K562 (cell line): ENCODE measurements at regions not wholly inside any gene's neighbourhood (a gene's known extent, or its start where the extent isn't known, plus 50 kb on each side); places are given as distances from the start of the nearest gene placed in this dataset.

ENCODE experiments used
- ATAC-seq: fragments of 200-7000 bp; cut with Tn5 transposase; 3 replicates; pipeline ENCODE4 v1.9.1; 2020; ENCODE audit warnings: moderate library complexity
- BruUV-seq: library from RNA; stranded (reverse); fragments of 400-500 nt; replicated peaks from 2 replicates; lab custom pipeline; 2021; lab: Mats Ljungman, UMichigan
- CTCF ChIA-PET: fragments of 300-600 bp; formaldehyde crosslinking; extraction: SDS; loops from one replicate; lab custom pipeline; 2021; ENCODE audit warnings: low intra/inter-chr PET ratio; lab: Yijun Ruan, JAX
- POLR2A ChIA-PET: fragments of 300-600, 350-650 bp; sonication (Branson Sonifier 250); formaldehyde crosslinking; extraction: SDS; loops from one replicate; lab custom pipeline; 2021; ENCODE audit warnings: antibody characterized with exemption, inconsistent platforms; lab: Yijun Ruan, JAX
- DNase-seq, 4 experiments: peaks; one replicate each; pipeline versions ENCODE4 v3.0.0 to v3.0.0-alpha.2; 2011 to 2018; ENCODE audit warnings: low spot score in 3 of 4, mixed read lengths in 3 of 4; ENCODE audit errors: extremely low read depth in 1 of 4
- FAIRE-seq: peaks from 2 replicates; lab custom pipeline; 2011; peaks lifted over from hg19 to GRCh38; lab: Jason Lieb, UNC
- H2AFZ ChIP-seq: 2 replicates; pipeline ENCODE4 v1.6.0; 2011; ENCODE audit warnings: low read depth, low read length, control low read depth, inconsistent platforms
- H3K27ac ChIP-seq: fragments of 200-600 bp; 3 replicates; pipeline ENCODE4 v1.8.0; 2011; ENCODE audit warnings: low read depth, mild to moderate bottlenecking, control low read depth, inconsistent platforms, low read length, moderate library complexity, mixed read lengths; ENCODE audit errors: extremely low read depth
- H3K27me3 ChIP-seq, 2 experiments: fragments of 300-600 bp in 1 of 2; 2 replicates in 1 of 2; 3 replicates in 1 of 2; pipeline versions ENCODE4 v1.6.0 to v1.8.0; 2011; ENCODE audit warnings: inconsistent platforms in 2 of 2, low read length in 2 of 2, mild to moderate bottlenecking in 1 of 2, mixed read lengths in 1 of 2, moderate library complexity in 1 of 2; ENCODE audit not compliant: control insufficient read depth in 2 of 2, insufficient read depth in 2 of 2
- H3K36me3 ChIP-seq: fragments of 300-600 bp; 3 replicates; pipeline ENCODE4 v1.8.0; 2011; ENCODE audit warnings: mild to moderate bottlenecking, low read length, inconsistent platforms; ENCODE audit not compliant: control insufficient read depth, insufficient read depth
- H3K4me1 ChIP-seq, 2 experiments: fragments of 200-600 bp in 1 of 2; replicated peaks in 1 of 2; 2 replicates in 1 of 2; 3 replicates in 1 of 2; pipeline versions ENCODE4 v1.5.1 to v1.8.0; 2011; ENCODE audit warnings: inconsistent platforms in 2 of 2, low read length in 2 of 2, mild to moderate bottlenecking in 1 of 2, mixed read lengths in 1 of 2, moderate library complexity in 1 of 2; ENCODE audit not compliant: control insufficient read depth in 2 of 2, insufficient read depth in 2 of 2
- H3K4me2 ChIP-seq: 2 replicates; pipeline ENCODE4 v1.6.1; 2011; ENCODE audit warnings: low read length, control low read depth, inconsistent platforms, mixed read lengths; ENCODE audit not compliant: insufficient read depth
- H3K4me3 ChIP-seq: fragments of 200-600 bp; sonication (generic), shearing (Covaris generic); 2 replicates; pipeline ENCODE4 v1.5.1; 2016; ENCODE audit warnings: control low read depth, inconsistent platforms
- H3K79me2 ChIP-seq: fragments of 200-600 bp; 3 replicates; pipeline ENCODE4 v1.8.0; 2011; ENCODE audit warnings: low read length, inconsistent platforms; ENCODE audit not compliant: control insufficient read depth, insufficient read depth
- H3K9ac ChIP-seq, 2 experiments: 2 replicates each; pipeline versions ENCODE4 v1.6.0 to v1.6.1; 2011; ENCODE audit warnings: low read depth in 2 of 2, low read length in 2 of 2, control low read depth in 1 of 2, inconsistent platforms in 1 of 2, mild to moderate bottlenecking in 1 of 2, mixed read lengths in 1 of 2; ENCODE audit not compliant: insufficient read depth in 1 of 2
- H3K9me1 ChIP-seq: one replicate; pipeline ENCODE4 v1.6.0; 2011; ENCODE audit warnings: inconsistent platforms, mild to moderate bottlenecking, low read length, moderate library complexity; ENCODE audit not compliant: control insufficient read depth, insufficient read depth
- H3K9me3 ChIP-seq: replicated peaks from 2 replicates; pipeline ENCODE4 v1.5.1; 2011; ENCODE audit warnings: low read depth, low read length, inconsistent platforms; ENCODE audit not compliant: control insufficient read depth, insufficient read depth
- H4K20me1 ChIP-seq: replicated peaks from 2 replicates; pipeline ENCODE4 v1.6.1; 2011; ENCODE audit warnings: low read length, inconsistent platforms, mixed read lengths; ENCODE audit not compliant: control insufficient read depth, insufficient read depth
- BCL6 ChIP-seq: fragments of 250-450 bp; sonication (Bioruptor Pico); IDR thresholded peaks from 2 replicates; pipeline ENCODE4 v1.4.0; 2020
- CHCHD3 ChIP-seq: fragments of 250-450 bp; sonication (Bioruptor Pico); IDR thresholded peaks from 2 replicates; pipeline ENCODE4 v2.1.2; 2022; ENCODE audit warnings: mild to moderate bottlenecking
- E2F3 ChIP-seq: fragments of 250-450 bp; sonication (Bioruptor Pico); IDR thresholded peaks from 2 replicates; pipeline ENCODE4 v1.4.0; 2020; ENCODE audit warnings: mild to moderate bottlenecking
- HDGF ChIP-seq: fragments of 450-650 bp; IDR thresholded peaks from 2 replicates; pipeline ENCODE4 v1.6.1; 2016
- HSF4 ChIP-seq: fragments of 250-450 bp; sonication (Bioruptor Pico); IDR thresholded peaks from 2 replicates; pipeline ENCODE4 v2.1.2; 2022; ENCODE audit warnings: mild to moderate bottlenecking, moderate library complexity, borderline replicate concordance
- JUNB ChIP-seq: fragments of 450-650 bp; formaldehyde crosslinking; conservative IDR thresholded peaks from 2 replicates; pipeline ENCODE4 v1.4.0; 2020; ENCODE audit warnings: mild to moderate bottlenecking
- KLF10 ChIP-seq: fragments of 250-450 bp; sonication (Bioruptor Pico); IDR thresholded peaks from 2 replicates; pipeline ENCODE4 v1.6.1; 2021; ENCODE audit warnings: matching md5 sums
- NR0B1 ChIP-seq: fragments of 450-650 bp; IDR thresholded peaks from one replicate; pipeline ENCODE4 v1.6.1; 2018; ENCODE audit warnings: mild to moderate bottlenecking, moderate library complexity; ENCODE audit not compliant: partially characterized antibody
- NR3C1 ChIP-seq: sonication (generic); formaldehyde crosslinking; IDR thresholded peaks from 2 replicates; pipeline ENCODE4 v1.8.1; 2022; ENCODE audit warnings: missing genetic modification reagents
- POLR2AphosphoS5 ChIP-seq: IDR thresholded peaks from 2 replicates; pipeline ENCODE4 v1.6.1; 2011; ENCODE audit warnings: mild to moderate bottlenecking, low read depth, low read length, moderate library complexity; ENCODE audit not compliant: control insufficient read depth, insufficient read depth
- PRPF4 ChIP-seq: fragments of 200-400 bp; formaldehyde crosslinking; IDR thresholded peaks from one replicate; pipeline ENCODE4 v1.6.1; 2017; ENCODE audit warnings: low read length, low read depth, mild to moderate bottlenecking; ENCODE audit not compliant: insufficient read depth, poor library complexity, severe bottlenecking
- SREBF2 ChIP-seq: sonication (generic); formaldehyde crosslinking; IDR thresholded peaks from 2 replicates; pipeline ENCODE4 v1.4.0; 2020; ENCODE audit warnings: mild to moderate bottlenecking, missing genetic modification reagents
- SRSF3 ChIP-seq: fragments of 200-400 bp; formaldehyde crosslinking; IDR thresholded peaks from 2 replicates; pipeline ENCODE4 v1.6.1; 2016; ENCODE audit warnings: mild to moderate bottlenecking, low read length, moderate library complexity; ENCODE audit not compliant: insufficient read depth
- SRSF7 ChIP-seq: fragments of 200-400 bp; formaldehyde crosslinking; optimal IDR thresholded peaks from 2 replicates; pipeline ENCODE3; 2017; ENCODE audit warnings: mild to moderate bottlenecking, low read depth, low read length
- ZC3H4 ChIP-seq: sonication (generic); formaldehyde crosslinking; IDR thresholded peaks from 2 replicates; pipeline ENCODE4 v1.9.0; 2021; ENCODE audit warnings: missing genetic modification reagents, borderline replicate concordance
- ZNF436 ChIP-seq: fragments of 250-450, 450-650 bp; sonication (Bioruptor Pico); formaldehyde crosslinking; IDR thresholded peaks from 2 replicates; pipeline ENCODE4 v1.7.0; 2020; ENCODE audit warnings: mild to moderate bottlenecking
- ZNF639 ChIP-seq, 2 experiments: fragments of 200-800 bp in 1 of 2; sonication (Bioruptor generic) in 1 of 2; sonication (generic) in 1 of 2; formaldehyde crosslinking in 1 of 2; IDR thresholded peaks in 1 of 2; conservative IDR thresholded peaks in 1 of 2; 2 replicates each; pipeline versions ENCODE4 v1.5.0 to v1.6.1; 2016 to 2020; ENCODE audit warnings: missing compliant biosample characterization in 1 of 2, missing genetic modification characterization in 1 of 2, missing genetic modification reagents in 1 of 2
- ZNF655 ChIP-seq: fragments of 250-450 bp; sonication (Bioruptor Pico); IDR thresholded peaks from 2 replicates; pipeline ENCODE4 v1.5.0; 2021
- WGBS: fragments of 100-300 bp; shearing (Covaris generic); methylation state at CpG from one replicate; pipeline ENCODE4 v1.1.6; 2016; ENCODE audit warnings: low coverage, mixed read lengths; ENCODE audit not compliant: insufficient coverage; ENCODE audit errors: missing lambda C conversion rate; 5-methylcytosine and 5-hydroxymethylcytosine counted together
- in situ Hi-C: fragments of 300-500 bp; cut with MboI; formaldehyde crosslinking; loops from 4 replicates; pipeline ENCODE4 v1.15.0; 2018; ENCODE audit warnings: inconsistent platforms, mixed read lengths
- intact Hi-C: fragments of 100-400 bp; cut with micrococcal nuclease; formaldehyde crosslinking; loops from 2 replicates; pipeline ENCODE4 v1.14.2; 2022

DNA sequence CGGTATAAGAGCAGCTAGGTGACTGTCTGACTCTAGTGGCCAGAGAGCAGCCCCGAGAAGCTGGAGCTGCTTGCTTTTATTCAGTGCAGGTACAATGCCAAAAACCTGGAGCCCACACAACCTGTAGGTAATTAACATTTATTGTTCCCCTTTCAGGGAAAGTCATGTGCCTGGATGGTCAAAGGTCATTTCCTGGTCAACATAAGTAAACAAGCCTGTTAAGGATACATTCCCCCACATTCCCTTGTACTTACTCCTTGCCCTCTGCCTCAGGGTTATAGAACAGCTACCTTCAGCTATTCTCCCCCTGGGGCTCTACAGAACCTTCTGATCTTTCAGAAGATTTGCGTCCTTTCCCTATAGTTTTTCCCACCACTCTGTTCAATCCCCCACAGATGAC is 253.4 kb downstream of the TMA16 start:
- TF ChIP-seq HDGF (no peak), PRPF4 (no peak), JUNB (CRISPR knock-in tag) (no peak), CHCHD3 (no peak), SREBF2 (no peak), SRSF7 (no peak), NR3C1 (CRISPR knock-in tag) (no peak), ZNF436 (no peak), ZNF639 (CRISPR knock-in tag; conservative IDR thresholded peaks at IDR 0.05 in 1 of 2, IDR thresholded peaks at IDR 0.05 in 1 of 2) (no peak), ZC3H4 (CRISPR knock-in tag) (no peak), E2F3 (CRISPR knock-in tag) (no peak), NR0B1 (no peak), BCL6 (CRISPR knock-in tag) (no peak), POLR2AphosphoS5 (no peak), HSF4 (no peak), KLF10 (CRISPR knock-in tag) (no peak), SRSF3 (no peak), ZNF655 (CRISPR knock-in tag) (no peak)
- no TSS peak for BruUV-seq
- intact Hi-C loops: no loop called here
- no peak for ATAC-seq
- CTCF ChIA-PET: no interaction called here
- no peak overlapping the region for H3K4me3 ChIP-seq
- no peak overlapping the region for H2AFZ ChIP-seq
- no peak for FAIRE-seq
- no peak overlapping the region for H3K4me2 ChIP-seq
- H3K27me3 ChIP-seq: no peaks in the 10 kb centered on the region
- in situ Hi-C loops: no loop called here
- no peaks in the 10 kb centered on the region for H4K20me1 ChIP-seq
- no peaks in the 10 kb centered on the region for H3K79me2 ChIP-seq
- H3K9me1 ChIP-seq: no peaks in the 10 kb centered on the region
- no peak overlapping the region for H3K27ac ChIP-seq
- H3K36me3 ChIP-seq: no peaks in the 10 kb centered on the region
- H3K9ac ChIP-seq: no peak overlapping the region
- no peaks in the 10 kb centered on the region for H3K4me1 ChIP-seq
- POLR2A ChIA-PET: no interaction called here
- WGBS: 4% methylated on average over 3 of the region's 3 CpGs
- DNase-seq: no peak
- no peaks in the 10 kb centered on the region for H3K9me3 ChIP-seq
